Jurkat, Clone E6-1 (cell line): ENCODE measurements at regions not wholly inside any gene's neighbourhood (a gene's known extent, or its start where the extent isn't known, plus 50 kb on each side); places are given as distances from the start of the nearest gene placed in this dataset.
"Not testable (repeated sequence)": the region's sequence is repeated elsewhere in the genome, so short reads cannot be mapped to it uniquely, and the experiment has no call there.

Source experiments
- DNase-seq: peaks from one replicate; pipeline ENCODE4 v3.0.0-alpha.2; 2011; ENCODE audit warnings: low read depth, low spot score
- H3K4me3 ChIP-seq: 2 replicates; pipeline ENCODE4 v1.5.1; 2011; ENCODE audit warnings: mild to moderate bottlenecking, low read length, control low read depth, moderate library complexity

DNA sequence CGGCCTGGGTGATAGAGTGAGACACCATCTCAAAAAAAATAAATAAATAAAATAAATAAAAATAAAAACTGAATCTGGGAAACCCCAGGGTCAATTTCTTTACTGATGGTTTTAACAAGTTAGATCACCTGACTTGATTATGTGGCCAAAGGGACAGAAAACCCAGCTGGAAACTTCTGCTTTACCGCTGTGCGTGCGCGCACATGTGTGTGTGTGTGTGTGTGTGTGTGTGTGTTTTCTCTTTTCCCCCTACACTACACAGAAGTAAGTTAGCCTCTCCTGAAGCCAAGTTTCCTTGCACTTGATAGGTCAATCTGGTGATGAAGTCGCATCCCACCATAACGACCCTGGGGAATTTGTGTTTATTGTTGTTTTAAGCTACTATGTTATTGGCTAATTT is 105.3 kb upstream of the AMN1 start:
- no peak for DNase-seq
- H3K4me3 ChIP-seq: no peak overlapping the region

DNA sequence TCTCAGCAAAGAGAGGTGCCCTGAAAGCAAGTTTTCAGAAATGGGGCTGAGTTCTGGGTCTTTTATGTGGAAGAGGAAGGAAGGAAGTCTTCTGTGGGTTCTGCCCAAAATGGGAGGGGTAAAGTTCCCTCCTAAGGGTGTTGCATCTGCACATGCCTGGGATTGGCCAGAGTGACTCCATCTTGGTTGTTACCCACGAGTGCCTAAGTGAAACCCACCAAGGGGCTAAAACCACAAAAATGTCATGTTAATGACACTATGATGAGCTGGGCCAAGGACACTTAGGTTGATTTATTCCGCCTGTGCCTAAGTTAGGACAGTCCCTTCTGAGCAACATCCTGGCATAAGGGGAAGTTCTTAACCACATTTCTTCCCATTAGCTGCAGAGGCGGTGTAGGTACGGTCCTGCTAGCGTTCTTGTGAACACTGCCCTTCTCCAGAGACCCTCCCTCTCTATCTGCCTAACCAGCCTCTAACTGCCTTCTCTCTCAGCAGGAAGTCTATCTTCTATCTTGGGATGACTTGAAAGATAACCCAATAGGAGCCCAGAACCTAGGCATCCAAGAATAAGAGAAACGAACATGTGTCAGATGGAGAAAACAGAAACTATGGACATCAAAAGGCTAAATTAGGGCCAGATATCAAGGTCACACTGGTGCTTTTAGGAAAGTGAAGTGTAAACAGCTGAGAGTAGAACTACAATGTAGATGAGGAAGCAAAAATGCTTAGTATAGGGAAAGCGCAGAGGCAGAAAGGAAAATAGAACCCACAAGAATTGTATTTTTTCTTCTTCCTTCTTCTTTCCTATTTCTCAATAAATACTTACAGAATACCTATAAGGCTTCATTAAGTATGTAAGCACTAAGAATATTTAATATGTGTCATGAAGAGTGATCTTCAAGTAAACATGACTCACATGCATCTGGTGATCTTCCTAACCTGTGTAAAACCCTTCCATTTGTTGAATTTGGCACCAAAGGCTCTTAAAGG is 104.2 kb upstream of the AMN1 start:
- H3K4me3 ChIP-seq: no peak overlapping the region
- DNase-seq: peak; percentile 60

DNA sequence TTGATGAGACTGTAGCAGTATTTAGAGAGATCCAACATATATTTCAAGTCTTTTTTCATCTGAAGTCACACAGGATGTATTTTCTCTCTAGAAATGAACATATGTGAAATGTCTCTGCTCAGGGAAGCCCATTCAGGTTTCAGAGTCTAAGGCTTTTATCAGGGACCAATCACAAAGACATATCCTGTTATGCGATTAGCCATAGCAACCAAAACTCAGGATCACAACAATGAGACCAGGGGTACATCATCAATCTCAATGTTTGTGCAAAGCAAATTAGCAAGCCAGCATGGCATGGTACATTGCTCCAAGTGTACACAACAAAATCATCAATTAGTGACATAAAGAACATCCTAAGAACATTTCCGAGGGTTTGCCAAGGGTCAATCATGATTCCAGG is 99.2 kb upstream of the AMN1 start:
- no peak for DNase-seq
- no peak overlapping the region for H3K4me3 ChIP-seq

DNA sequence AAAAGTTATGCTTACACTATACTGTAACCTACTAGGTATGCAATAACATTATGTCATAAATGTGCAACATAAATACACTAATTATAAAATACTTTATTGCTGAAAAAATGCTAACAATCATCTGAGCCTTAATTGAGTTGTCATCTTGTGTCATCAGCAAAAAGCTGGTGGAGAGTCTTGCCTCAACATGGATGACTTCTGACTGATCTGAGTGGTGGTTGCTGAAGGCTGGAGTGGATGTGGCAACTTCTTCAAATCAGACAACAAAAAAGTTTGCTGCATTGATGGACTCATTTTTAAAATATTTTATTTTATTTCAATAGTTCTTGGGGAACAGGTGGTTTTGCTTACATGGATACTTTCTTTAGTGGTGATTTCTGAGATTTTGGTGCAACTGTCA is 93.9 kb upstream of the AMN1 start:
- no peak for DNase-seq
- no peak overlapping the region for H3K4me3 ChIP-seq

DNA sequence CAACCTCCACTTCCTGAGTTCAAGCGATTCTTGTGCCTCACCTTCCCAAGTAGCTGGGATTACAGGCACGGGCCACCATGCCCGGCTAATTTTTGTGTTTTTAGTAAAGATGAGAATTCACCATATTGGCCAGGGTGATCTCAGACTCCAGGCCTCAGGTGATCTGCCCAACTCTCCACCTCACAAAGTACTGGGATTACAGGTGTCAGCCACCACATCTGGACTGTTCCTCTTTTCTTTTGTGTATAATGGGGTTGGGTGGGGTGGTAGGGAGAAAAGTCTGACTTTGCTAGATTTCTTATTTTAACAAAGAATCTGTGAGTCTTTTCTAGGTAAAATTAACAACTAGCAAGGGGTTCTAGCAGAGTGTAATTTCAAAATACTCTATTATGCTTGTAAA is 92.7 kb upstream of the AMN1 start:
- H3K4me3 ChIP-seq: no peak overlapping the region
- no peak for DNase-seq

DNA sequence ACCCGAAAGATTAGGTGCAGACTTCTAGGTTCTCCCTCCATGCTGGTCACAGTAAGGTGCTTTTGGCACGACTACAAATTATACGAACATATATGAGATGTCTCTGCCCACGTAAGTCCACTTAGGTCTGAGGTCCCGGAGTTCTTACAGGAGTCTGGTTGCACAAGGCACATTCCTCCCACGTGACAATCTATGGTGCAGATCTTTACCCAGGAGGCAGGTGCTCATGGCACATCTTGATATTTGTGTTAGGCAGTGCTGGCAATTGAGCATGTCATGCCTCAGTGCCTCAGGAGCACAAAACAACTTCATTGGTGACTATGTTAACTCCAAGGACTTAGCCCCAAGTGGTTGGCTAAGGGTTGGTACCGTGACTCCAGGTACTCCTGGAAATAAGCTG is 92.0 kb upstream of the AMN1 start:
- no peak overlapping the region for H3K4me3 ChIP-seq
- no peak for DNase-seq

DNA sequence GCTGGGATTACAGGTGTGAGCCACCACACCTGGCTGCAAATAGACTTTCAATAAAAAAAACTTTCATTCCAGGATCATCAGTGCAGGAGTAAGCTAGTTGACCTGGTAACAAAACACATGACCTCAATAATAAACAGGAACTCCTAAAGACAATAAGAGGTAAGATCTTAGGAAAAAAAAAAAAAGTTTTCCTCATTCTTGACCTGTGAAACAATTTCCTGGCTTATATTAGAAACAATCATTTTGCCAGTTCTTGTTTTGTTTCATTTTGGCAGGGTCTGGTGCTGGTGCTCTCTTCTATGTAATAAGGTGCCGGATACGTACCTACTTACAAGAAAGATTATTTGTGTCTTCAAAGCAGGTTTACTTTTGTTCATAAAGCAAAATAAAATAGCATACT is 90.6 kb upstream of the AMN1 start:
- H3K4me3 ChIP-seq: no peak overlapping the region
- DNase-seq: no peak

DNA sequence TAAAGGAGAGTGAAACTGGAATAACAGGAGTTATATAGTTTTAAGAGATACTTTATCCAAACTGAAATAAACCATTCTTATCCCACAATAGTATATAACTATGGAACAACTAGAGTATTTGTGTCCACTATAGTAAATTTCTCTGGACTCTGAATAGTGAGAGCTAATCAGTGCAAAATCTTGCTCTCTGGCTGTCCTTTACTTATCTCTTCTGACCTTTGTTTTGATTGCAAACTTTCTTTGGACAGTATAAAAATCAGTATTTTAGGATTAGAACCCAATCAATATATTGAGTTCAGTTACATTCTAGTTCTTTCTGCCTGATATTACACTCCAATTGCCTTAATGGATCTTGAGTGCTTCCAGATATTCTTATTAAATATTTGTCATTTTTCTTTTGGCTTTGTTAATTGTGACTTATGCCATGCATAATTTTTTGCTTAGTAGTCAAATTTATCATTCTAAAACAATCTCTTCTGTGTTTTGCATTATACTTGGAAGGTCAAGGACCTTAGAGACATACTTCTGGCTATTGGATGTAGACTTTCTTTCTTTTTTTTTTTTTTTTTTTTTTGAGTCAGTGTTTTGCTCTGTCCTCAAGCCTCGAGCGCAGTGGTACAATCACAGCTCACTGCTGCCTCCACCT is 89.9 kb upstream of the AMN1 start:
- DNase-seq: no peak
- no peak overlapping the region for H3K4me3 ChIP-seq

DNA sequence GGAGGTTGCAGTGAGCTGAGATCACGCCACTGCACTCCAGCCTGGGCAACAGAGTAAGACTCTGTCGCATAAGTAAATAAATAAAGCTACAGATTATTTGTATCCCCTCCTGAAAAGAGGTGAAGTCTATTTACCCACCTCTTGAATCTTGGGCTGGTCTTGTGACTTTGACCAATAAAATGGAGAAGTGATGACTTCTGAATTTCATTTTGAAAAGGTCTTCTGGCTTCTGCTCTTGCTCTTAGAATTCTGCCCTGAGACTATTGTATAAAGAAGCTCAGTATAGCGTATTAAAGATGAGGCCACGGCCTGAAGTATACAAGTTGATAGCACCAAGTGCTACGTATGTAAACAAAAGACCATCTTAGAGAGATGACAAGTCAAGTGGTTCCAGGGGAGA is 88.3 kb upstream of the AMN1 start:
- DNase-seq: no peak
- no peak overlapping the region for H3K4me3 ChIP-seq

DNA sequence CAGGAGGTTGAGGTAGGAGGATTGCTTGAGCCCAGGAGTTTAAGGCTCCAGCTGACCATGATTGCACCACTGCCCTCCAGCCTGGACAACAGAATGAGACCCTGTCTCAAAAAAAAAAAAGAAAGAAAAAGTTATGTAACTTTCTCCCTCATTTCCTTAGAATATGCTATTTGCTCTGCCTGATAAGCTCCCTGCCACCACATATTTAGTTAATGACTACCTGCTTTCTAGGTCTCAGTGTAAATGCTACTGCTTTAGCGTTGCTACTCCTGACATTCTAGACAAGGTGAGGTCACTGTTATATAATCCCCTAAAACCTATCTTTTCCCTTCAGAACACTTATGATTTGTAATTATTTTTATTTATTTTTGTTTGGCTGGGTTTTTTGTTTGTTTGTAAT is 86.3 kb upstream of the AMN1 start:
- H3K4me3 ChIP-seq: no peak overlapping the region
- no peak for DNase-seq

DNA sequence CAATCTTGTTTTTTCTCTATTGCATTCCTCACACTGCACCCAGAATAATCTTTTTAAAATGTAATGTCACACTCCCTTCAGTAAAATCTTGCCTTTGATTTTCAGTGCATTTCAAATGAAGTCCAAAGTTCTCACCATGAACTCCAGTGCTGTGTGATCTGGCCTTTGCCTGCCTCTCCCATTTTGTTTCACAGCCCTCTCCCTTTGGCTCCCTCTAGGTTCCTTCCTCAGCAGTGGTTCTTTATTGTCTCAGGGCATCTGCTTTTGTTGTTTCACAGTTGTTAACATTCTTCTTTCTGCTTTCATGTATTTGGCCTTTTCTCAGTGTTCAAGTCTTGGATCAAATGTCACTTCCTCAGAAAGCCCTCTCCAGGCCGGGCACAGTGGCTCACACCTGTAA is 84.5 kb upstream of the AMN1 start:
- DNase-seq: no peak
- no peak overlapping the region for H3K4me3 ChIP-seq

DNA sequence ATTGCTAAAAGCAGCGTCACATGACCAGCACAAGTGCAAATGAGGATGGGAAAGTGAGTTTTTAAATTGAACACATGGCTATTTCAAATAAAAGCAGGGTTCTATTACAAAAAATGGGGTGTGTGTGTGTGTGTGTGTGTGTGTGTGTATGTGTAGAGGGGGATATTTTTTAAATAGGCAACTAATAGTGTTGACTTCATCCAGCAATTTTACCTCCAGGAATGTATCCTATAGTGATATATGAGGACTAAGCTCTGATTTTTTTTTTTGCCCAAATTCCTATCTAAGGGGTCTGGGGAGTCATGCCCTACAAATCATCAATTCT is 78.9 kb upstream of the AMN1 start:
- no peak overlapping the region for H3K4me3 ChIP-seq
- no peak for DNase-seq

DNA sequence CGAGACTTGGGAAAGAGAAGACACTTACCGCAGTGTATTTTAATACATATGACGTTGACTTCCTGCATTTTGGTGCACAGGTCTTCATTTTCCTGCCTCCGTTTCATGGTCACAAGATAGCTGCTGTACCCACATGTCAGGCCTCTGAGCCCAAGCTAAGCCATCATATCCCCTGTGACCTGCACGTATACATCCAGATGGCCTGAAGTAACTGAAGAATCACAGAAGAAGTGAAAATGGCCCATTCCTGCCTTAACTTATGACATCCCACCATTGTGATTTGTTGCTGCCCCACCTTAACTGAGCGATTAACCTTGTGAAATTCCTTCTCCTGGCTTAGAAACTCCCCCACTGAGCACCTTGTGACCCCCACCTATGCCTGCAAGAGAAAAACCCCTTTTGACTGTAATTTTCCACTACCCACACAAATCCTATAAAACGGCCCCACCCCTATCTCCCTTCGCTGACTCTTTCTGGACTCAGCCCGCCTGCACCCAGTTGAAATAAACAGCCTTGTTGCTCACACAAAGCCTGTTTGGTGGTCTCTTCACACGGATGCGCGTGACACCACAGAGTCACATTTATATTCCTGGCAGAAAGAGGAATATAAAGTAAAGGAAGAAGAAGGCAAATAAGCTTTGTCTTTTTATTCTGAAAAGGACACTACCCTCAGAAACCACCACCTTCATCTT is 78.4 kb upstream of the AMN1 start:
- H3K4me3 ChIP-seq, DNase-seq: not testable (repeated sequence)

DNA sequence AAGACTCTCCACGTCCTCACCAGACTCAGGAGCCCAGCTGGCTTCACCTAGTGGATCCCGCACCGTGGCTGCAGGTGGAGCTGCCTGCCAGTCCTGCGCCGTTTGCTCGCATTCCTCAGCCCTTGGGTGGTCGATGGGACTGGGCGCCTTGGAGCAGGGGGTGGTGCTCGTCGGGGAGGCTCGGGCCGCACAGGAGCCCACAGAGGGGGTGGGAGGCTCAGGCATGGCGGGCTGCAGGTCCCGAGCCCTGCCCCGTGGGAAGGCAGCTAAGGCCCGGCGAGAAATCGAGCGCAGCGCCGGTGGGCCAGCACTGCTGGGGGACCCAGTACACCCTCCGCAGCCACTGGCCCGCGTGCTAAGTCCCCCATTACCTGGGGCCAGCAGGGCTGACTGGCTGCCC is 76.9 kb upstream of the AMN1 start:
- DNase-seq, H3K4me3 ChIP-seq: not testable (repeated sequence)

DNA sequence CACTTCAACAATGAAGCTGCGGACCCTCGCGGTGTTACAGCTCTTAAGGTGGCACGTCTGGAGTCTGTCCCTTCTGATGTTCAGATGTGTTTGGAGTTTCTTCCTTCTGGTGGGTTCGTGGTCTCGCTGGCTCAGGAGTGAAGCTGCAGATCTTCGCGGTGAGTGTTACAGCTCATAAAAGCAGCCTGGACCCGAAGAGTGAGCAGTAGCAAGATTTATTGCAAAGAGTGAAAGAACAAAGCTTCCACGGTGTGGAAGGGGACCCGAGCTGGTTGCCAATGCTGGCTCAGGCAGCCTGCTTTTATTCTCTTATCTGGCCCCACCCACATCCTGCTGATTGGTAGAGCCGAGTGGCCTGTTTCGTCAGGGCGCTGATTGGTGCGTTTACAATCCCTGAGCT is 75.9 kb upstream of the AMN1 start:
- not testable (repeated sequence) for DNase-seq, H3K4me3 ChIP-seq

DNA sequence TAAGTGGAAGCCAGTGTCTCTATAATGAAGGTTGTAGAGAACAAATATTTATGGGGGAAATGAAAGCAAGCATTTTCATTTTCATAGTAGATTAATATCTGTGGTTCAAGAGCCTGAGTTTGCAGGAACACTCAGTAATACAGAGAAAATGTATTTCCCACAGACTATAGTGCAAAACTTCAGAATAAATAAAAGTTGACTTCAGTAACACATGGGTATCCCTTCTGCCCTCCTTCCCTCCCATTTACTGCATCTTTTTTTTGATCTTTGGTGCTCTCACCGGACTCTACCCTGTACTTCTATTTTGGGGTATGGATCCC is 75.3 kb upstream of the AMN1 start:
- no peak for DNase-seq
- no peak overlapping the region for H3K4me3 ChIP-seq

DNA sequence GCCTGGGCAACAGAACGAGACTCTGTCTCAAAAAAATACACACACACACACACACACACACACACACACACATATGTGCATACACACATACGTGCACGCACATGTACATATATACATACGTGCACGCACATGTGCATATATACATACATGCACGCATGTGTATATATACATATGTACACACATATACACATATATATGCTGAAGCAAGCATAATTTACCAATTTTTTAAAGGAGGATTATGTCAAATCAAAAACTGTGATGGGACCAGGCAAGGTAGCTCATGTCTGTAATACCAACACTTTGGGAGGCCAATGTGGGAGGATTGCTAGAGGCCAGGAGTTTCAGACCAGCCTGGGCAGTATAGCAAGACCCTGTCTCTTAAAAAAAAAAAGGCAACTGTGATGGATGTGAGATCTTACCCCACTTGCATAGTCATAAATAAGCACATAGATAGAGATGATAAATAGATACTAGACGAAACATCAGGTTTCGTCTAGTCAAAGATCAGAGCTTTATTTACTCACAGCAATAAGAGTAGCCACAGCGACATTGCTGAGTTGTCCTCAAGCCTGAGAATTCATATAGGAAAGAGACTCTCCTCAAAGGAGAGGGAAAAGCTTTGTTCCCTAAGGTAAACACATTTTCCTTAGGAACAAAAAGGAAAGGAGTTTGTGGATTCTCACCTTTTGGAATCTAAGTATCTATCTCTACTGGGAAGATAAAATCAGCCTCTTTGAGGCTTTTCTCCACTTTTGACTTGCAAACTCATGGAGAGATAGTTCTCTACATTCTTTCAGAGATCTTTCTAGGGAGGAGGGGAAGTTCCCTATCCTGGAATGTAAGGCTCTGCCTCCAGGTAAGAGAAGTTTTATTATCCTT is 74.7 kb upstream of the AMN1 start:
- DNase-seq: no peak

DNA sequence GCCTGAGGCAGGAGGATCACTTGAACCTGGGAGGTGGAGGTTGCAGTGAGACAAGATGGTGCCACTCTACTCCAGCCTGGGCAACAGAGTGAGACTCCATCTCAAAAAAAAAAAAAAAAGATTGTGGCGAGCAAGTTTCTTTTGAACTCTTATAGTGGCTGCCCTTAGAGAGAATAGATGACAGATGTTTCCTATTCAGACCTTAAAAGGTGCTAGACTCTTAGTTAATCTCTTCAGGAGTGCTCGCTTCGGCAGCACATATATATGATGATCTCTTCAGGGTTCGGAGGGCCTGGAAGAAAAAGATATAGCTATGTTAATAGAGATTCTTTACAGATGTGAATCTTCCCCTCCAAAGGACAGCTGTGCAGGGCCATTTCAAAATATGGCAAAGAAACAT is 73.1 kb upstream of the AMN1 start:
- H3K4me3 ChIP-seq: no peak overlapping the region
- DNase-seq: peak; percentile 75

More for the DNA sequence above, 74.7 kb upstream of the AMN1 start:
- no peak overlapping the region for H3K4me3 ChIP-seq

DNA sequence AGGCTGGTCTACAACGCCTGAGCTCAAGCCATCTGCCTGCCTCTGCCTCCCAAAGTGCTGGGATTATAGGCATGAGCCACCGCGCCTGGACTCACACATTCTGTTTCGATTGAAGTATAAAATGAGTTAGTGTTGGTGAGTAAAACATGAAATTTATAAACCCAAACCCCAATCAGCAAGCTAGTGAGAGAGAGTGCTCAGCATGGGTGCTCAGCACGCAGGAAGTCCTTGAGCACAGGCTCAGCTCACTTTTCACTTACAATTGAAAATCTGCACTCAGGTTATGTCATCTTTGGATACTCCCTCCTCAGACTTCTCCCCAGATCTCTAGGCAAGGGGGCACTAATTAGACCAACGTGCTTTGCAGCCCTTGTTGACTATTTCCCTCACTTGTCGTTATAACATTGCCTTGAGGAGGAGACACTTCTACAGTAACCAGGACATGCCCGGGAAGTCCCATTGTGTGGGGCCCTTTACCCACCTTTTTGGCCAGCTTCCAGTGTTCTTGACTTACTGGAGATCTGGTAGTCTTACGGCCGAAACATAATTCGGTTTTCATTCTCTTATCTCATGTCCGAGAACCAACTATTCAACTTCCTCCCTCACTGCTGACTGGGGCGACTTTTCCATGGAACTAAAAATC is 68.5 kb upstream of the AMN1 start:
- no peak overlapping the region for H3K4me3 ChIP-seq
- no peak for DNase-seq
